HFF-Myc (cell line): ENCODE measurements at regions not wholly inside any gene's neighbourhood (a gene's known extent, or its start where the extent isn't known, plus 50 kb on each side); places are given as distances from the start of the nearest gene placed in this dataset.

Experiments used
- DNase-seq: peaks from one replicate; pipeline ENCODE4 v3.0.0-alpha.2; 2011; ENCODE audit warnings: low read depth; ENCODE audit errors: extremely low read depth
- H3K4me3 ChIP-seq: replicated peaks from 2 replicates; pipeline ENCODE4 v1.5.1; 2011; ENCODE audit warnings: low read depth, mild to moderate bottlenecking, control low read depth, low read length
- CTCF ChIP-seq: IDR thresholded peaks from 2 replicates; pipeline ENCODE4 v1.5.1; 2012; ENCODE audit warnings: mild to moderate bottlenecking, low read depth, low read length, control low read depth; ENCODE audit errors: missing control alignments

DNA sequence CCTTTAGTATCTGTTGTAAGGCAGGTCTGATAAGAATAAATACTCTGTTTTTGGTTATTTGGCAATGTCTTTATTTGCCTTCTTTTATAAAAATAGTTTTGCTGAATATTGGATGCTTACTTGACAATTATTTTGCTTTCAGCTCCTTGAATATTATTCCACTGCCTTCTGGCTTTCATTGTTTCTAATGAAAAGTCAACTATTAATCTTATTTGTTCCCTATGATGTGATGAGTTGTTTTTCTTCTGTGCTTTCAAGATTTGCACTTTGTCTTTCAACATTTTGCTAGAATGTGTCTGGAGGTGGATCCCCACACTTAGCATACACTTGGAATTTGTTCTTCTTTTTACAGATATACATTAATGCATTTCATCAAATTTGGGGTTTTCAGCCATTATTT is 203.8 kb upstream of the PTPRZ1 start:
- no peak for TF ChIP-seq CTCF
- H3K4me3 ChIP-seq, result no peak overlapping the region
- DNase-seq, result no peak

DNA sequence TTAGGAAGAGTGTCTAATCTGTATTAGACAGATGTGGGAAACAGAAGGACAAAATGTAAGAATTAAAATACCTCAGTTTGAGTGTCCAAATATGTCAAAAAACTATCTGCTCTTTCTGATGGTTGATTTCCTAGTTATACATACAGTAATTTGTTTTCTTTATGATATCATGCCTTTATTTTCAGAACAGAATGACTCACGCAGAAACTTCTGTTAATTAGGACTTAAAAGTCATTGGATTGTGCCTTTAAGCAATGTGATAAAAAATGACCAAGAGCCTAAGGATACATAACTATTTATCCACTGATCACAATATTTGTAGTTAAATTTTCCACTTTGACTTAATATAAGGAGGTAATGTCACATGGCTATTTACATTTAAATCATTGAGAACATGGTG is 206.7 kb upstream of the PTPRZ1 start:
- no peak for TF ChIP-seq CTCF
- H3K4me3 ChIP-seq, result no peak overlapping the region
- no peak for DNase-seq

DNA sequence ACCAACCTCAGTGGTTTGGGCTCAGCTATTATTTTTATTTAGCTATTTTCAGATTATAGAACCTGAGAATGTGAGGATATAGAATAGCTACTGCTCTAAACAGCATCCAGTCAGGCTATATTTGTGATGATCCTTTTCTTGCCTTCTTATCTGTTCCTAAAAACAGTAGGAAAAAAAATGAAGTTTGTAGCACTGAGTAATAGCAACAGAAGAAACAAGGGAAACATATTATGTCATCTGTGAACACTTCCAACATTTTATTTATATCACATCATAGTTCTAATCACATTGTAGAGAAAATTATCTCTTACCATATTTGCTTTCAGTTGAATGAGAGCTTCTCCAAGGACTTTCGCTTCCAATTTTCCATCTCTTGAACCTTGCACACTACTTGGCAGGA is 229.6 kb upstream of the PTPRZ1 start:
- no peak for TF ChIP-seq CTCF
- no peak overlapping the region for H3K4me3 ChIP-seq
- no peak for DNase-seq

DNA sequence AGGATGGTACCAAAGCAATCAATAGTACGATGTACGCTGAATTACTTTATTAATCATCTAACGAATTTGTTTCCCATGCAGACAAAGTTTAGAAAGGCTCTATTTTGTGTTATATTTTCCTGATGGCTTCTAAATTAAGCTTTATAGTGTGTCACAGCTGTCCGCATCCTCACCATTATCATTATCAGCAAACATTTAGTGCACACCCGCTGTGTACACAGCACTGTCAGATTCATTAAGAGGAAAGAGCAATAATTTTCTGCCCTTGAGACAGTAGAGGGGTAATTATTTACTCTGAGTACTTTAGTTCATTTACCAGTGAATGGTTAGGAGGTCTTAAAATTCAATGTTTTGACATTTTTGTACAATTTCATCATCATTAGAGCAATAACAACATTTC is 233.3 kb upstream of the PTPRZ1 start:
- TF ChIP-seq CTCF, result no peak
- no peak overlapping the region for H3K4me3 ChIP-seq
- DNase-seq, result no peak

DNA sequence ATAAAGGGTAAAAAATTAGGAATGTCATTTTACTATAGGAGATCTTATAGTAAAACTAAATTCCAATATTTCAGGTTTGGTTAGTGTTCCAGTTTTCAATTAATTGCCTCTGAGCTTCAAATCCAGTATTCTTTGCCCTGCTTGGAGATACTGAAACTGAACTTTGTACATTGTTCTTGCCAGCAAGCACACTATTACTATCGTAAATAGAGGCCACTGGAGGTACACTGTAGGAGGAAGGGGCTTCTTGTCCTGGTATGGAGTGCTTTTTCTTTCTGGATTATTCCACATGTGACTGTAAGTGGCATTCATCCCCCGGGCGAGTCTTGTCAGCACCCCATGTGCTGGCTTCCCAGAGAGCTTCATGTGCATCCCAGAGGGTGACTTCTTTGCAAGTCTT is 234.7 kb upstream of the PTPRZ1 start:
- TF ChIP-seq CTCF, result no peak
- DNase-seq, result no peak
- H3K4me3 ChIP-seq, result no peak overlapping the region

DNA sequence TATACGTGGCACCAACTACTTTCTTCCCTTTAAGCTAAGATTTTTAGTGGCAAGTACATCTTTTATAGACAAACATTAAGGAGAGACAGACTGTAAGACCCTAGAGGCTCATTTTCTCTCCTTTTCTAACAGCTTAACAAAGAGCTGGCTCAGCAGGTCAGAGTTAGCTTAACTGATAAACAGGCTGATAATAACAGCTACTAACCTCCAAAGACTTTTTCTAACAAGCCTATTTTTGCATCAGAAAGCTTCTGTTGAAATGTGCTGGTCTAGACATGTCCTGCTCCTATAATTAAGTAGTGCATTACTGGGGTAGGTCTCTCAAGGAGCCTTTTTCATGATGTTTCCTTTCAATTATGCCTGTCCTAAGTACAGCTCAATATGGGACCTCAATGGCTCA is 238.2 kb upstream of the FAM3C start:
- no peak overlapping the region for H3K4me3 ChIP-seq
- no peak for TF ChIP-seq CTCF
- no peak for DNase-seq

DNA sequence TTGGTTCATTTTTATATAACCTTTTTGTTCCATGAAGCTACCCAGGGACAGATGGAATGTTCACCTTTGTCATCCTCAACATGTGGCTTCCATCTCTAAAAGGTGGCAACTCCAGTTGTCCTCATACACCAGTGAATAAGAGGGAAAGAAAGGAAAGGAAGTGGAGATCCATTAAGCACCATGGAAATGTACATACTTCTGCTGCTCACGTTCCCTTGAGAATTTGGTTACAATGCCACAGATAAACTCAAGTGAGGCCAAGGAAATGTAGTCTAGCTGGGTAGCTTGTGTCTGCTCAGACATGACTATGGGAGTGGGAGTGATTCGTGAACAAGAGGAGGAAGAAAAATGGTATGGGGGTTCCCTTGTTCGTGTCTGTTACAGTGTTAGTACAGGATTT is 237.1 kb upstream of the FAM3C start:
- TF ChIP-seq CTCF, result no peak
- no peak overlapping the region for H3K4me3 ChIP-seq
- DNase-seq, result no peak
